HepG2 (cell line): ENCODE measurements at regions not wholly inside any gene's neighbourhood (a gene's known extent, or its start where the extent isn't known, plus 50 kb on each side); places are given as distances from the start of the nearest gene placed in this dataset.
A peak's percentile ranks its signal among the peaks of the same experiment; 100 is the strongest.

Experiments
- ATAC-seq: fragments of 200-7000 bp; cut with Tn5 transposase; 3 replicates; pipeline ENCODE4 v1.9.1; 2020; ENCODE audit warnings: mild to moderate bottlenecking, moderate library complexity
- BruUV-seq: library from RNA; stranded (reverse); fragments of 400-500 nt; replicated peaks from 2 replicates; lab custom pipeline; 2021; lab: Mats Ljungman, UMichigan
- CTCF ChIA-PET: fragments of 300-600 bp; formaldehyde crosslinking; extraction: SDS; loops from one replicate; lab custom pipeline; 2021; ENCODE audit warnings: low total read pairs, inconsistent platforms, low intra/inter-chr PET ratio; lab: Yijun Ruan, JAX
- POLR2A ChIA-PET: fragments of 350-600 bp; sonication (Branson Sonifier 250); formaldehyde crosslinking; loops from one replicate; lab custom pipeline; 2020; ENCODE audit warnings: antibody characterized with exemption, inconsistent platforms; lab: Yijun Ruan, JAX
- DNase-seq: peaks from one replicate; pipeline ENCODE4 v3.0.0-alpha.2; 2015; ENCODE audit warnings: low spot score
- FAIRE-seq: peaks from 3 replicates; lab custom pipeline; 2011; peaks lifted over from hg19 to GRCh38; lab: Jason Lieb, UNC
- H2AFZ ChIP-seq: one replicate; pipeline ENCODE4 v1.6.1; 2011; ENCODE audit warnings: low read length, inconsistent platforms
- H3K27ac ChIP-seq: fragments of 300-600 bp; 3 replicates; pipeline ENCODE4 v1.8.0; 2011; ENCODE audit warnings: mixed run types, mild to moderate bottlenecking, mixed read lengths, low read length, inconsistent platforms; ENCODE audit not compliant: insufficient read depth; ENCODE audit errors: extremely low read length
- H3K27me3 ChIP-seq, 2 experiments: fragments of 200-600 bp in 1 of 2; 2 replicates in 1 of 2; 3 replicates in 1 of 2; pipeline versions ENCODE4 v1.6.0 to v1.8.0; 2011; ENCODE audit warnings: low read length in 2 of 2, mild to moderate bottlenecking in 2 of 2, moderate library complexity in 2 of 2, inconsistent platforms in 1 of 2; ENCODE audit not compliant: insufficient read depth in 2 of 2, control insufficient read depth in 1 of 2
- H3K36me3 ChIP-seq, 2 experiments: fragments of 200-600 bp in 1 of 2; replicated peaks in 1 of 2; 2 replicates in 1 of 2; 3 replicates in 1 of 2; pipeline versions ENCODE4 v1.5.1 to v1.8.0; 2011; ENCODE audit warnings: low read length in 2 of 2, inconsistent platforms in 1 of 2; ENCODE audit not compliant: insufficient read depth in 2 of 2, control insufficient read depth in 1 of 2
- H3K4me1 ChIP-seq: 2 replicates; pipeline ENCODE4 v1.5.1; 2012; ENCODE audit warnings: low read length, inconsistent platforms; ENCODE audit not compliant: insufficient read depth
- H3K4me2 ChIP-seq: 2 replicates; pipeline ENCODE4 v1.6.0; 2011; ENCODE audit warnings: low read depth, low read length, inconsistent platforms
- H3K4me3 ChIP-seq, 3 experiments: fragments of 200-600 bp in 1 of 3; sonication (generic), shearing (Covaris generic) in 1 of 3; replicated peaks in 1 of 3; 2 replicates each; pipeline ENCODE4 v1.5.1; 2011 to 2016; ENCODE audit warnings: low read length in 3 of 3, inconsistent platforms in 2 of 3, low read depth in 2 of 3, mild to moderate bottlenecking in 2 of 3, control low read depth in 1 of 3, mixed read lengths in 1 of 3; ENCODE audit not compliant: insufficient read depth in 1 of 3
- H3K79me2 ChIP-seq: one replicate; pipeline ENCODE4 v1.6.1; 2011; ENCODE audit warnings: low read length, inconsistent platforms; ENCODE audit not compliant: insufficient read depth
- H3K9ac ChIP-seq: 2 replicates; pipeline ENCODE4 v1.6.0; 2011; ENCODE audit warnings: mild to moderate bottlenecking, low read depth, low read length, inconsistent platforms; ENCODE audit not compliant: insufficient read depth
- H3K9me3 ChIP-seq: 2 replicates; pipeline ENCODE4 v1.5.1; 2012; ENCODE audit warnings: mild to moderate bottlenecking, low read length
- H4K20me1 ChIP-seq: 2 replicates; pipeline ENCODE4 v1.6.0; 2011; ENCODE audit warnings: inconsistent platforms, mild to moderate bottlenecking, low read length, moderate library complexity; ENCODE audit not compliant: insufficient read depth
- FOXO4 ChIP-seq: sonication (generic); formaldehyde crosslinking; conservative IDR thresholded peaks from 2 replicates; pipeline ENCODE4 v1.8.1; 2023; ENCODE audit warnings: missing genetic modification reagents
- HNF4A ChIP-seq: sonication (generic); formaldehyde crosslinking; IDR thresholded peaks from 2 replicates; pipeline ENCODE4 v1.4.0; 2020; ENCODE audit warnings: missing genetic modification reagents
- MAFF ChIP-seq: IDR thresholded peaks from 2 replicates; pipeline ENCODE4 v1.6.1; 2011; ENCODE audit warnings: low read depth, low read length, improper control_type of control experiment
- NR2C2 ChIP-seq: sonication (generic); formaldehyde crosslinking; IDR thresholded peaks from 2 replicates; pipeline ENCODE4 v1.4.0; 2020; ENCODE audit warnings: missing genetic modification reagents, mild to moderate bottlenecking, moderate library complexity, borderline replicate concordance
- STAG1 ChIP-seq: sonication (generic); formaldehyde crosslinking; IDR thresholded peaks from 2 replicates; pipeline ENCODE4 v1.4.0; 2020; ENCODE audit warnings: missing genetic modification reagents
- U2AF1 ChIP-seq: fragments of 200-400 bp; formaldehyde crosslinking; optimal IDR thresholded peaks from 2 replicates; pipeline ENCODE3; 2017; ENCODE audit warnings: mild to moderate bottlenecking, low read depth, low read length
- ZNF337 ChIP-seq: sonication (generic); formaldehyde crosslinking; IDR thresholded peaks from 2 replicates; pipeline ENCODE4 v1.5.1; 2020; ENCODE audit warnings: missing genetic modification reagents, low read depth, mild to moderate bottlenecking, borderline replicate concordance
- ZNF746 ChIP-seq: sonication (generic); formaldehyde crosslinking; IDR thresholded peaks from 2 replicates; pipeline ENCODE4 v1.8.0; 2022; ENCODE audit warnings: mild to moderate bottlenecking, missing genetic modification reagents
- ZNF761 ChIP-seq: sonication (generic); formaldehyde crosslinking; conservative IDR thresholded peaks from 2 replicates; pipeline ENCODE4 v1.4.0; 2020; ENCODE audit warnings: mild to moderate bottlenecking, missing genetic modification reagents
- WGBS: methylation state at CpG from one replicate; pipeline ENCODE4 v1.1.6; 2017; ENCODE audit warnings: low lambda C conversion rate; 5-methylcytosine and 5-hydroxymethylcytosine counted together
- in situ Hi-C: cut with HindIII; loops from 2 replicates; pipeline ENCODE4 v1.10.0; 2017; ENCODE audit warnings: low pct_unique_long_range_greater_than_20kb; ENCODE audit not compliant: extremely low pct_ligation_motif_present
- intact Hi-C: fragments of 100-400 bp; cut with micrococcal nuclease; formaldehyde crosslinking; loops from one replicate; pipeline ENCODE4 v1.10.0; 2022; ENCODE audit not compliant: unreplicated experiment
- TF ChIP-seq, protein P1 (sequence below): sonication (generic); formaldehyde crosslinking; IDR thresholded peaks from 2 replicates; pipeline ENCODE4 v1.4.0; 2020; ENCODE audit warnings: missing genetic modification reagents

DNA sequence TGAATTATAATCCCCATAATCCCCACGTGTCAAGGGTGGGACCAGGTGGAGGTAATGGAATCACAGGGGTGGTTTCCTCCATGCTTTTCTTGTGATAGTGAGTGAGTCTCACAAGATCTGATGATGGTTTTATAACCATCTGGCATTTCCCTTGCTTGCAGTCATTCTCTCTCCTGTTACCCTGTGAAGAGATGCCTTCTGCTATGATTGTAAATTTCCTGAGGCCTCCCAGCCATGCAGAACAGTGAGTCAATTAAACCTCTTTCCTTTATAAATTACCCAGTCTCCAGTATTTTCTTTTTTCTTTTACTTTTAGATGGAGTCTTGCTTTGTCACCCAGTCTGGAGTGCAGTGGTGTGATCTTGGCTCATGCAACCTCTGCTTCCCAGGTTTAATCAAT, 182.7 kb upstream of the SEMA6A start:
- Histone ChIP-seq H3K79me2 (no peaks in the 10 kb centered on the region), H2AFZ (no peak overlapping the region), H3K9me3 (peaks cover 9% of the 10 kb centered on the region; the same call in 1 of the 2 replicates), H3K4me1 (peaks cover 24% of the 10 kb centered on the region), H3K27ac (no peak overlapping the region), H3K4me2 (no peak overlapping the region), H3K9ac (no peak overlapping the region), H3K4me3 (no peak overlapping the region), H3K36me3 (no peaks in the 10 kb centered on the region), H4K20me1 (no peaks in the 10 kb centered on the region), H3K27me3 (no peaks in the 10 kb centered on the region; a peak in 1 of 5 replicates)
- in situ Hi-C loops: no loop called here
- ATAC-seq: no peak
- ChIA-PET CTCF (no interaction called here), POLR2A (no interaction called here)
- TF ChIP-seq ZNF337 (CRISPR knock-in tag): no peak
- no peak for TF ChIP-seq MAFF
- intact Hi-C loops: no loop called here
- no peak for DNase-seq
- 0% methylated on average over 1 of the region's 1 CpG for WGBS
- BruUV-seq: no TSS peak
- no peak for FAIRE-seq

DNA sequence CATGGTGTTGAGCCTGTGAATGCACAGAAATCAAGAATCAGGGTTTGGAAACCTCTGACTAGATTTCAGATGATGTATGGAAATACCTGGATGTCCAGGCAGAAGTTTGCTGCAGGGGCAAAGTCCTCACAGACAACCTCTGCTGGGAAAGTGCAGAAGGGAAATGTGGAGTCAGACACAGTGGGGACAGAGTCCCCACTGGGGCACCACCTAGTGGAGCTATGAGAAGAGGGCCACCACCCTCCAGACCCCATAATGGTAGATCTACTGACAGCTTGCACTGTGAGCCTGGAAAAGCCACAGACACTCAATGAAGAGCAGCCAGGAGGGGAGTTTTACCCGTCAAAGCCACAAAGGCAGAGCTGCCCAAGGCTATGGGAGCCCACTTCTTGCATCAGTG, 181.9 kb upstream of the SEMA6A start:
- no peak overlapping the region for H3K9ac ChIP-seq
- DNase-seq (no peak), ATAC-seq (peak; percentile 72), FAIRE-seq (no peak)
- H3K27ac ChIP-seq: no peak overlapping the region
- no peaks in the 10 kb centered on the region for H3K79me2 ChIP-seq
- in situ Hi-C loops: no loop called here
- intact Hi-C loops: no loop called here
- ChIA-PET CTCF (no interaction called here), POLR2A (no interaction called here)
- no peak overlapping the region for H3K4me3 ChIP-seq
- peaks cover 16% of the 10 kb centered on the region for H3K4me1 ChIP-seq
- 0% methylated on average over 1 of the region's 1 CpG for WGBS
- H3K4me2 ChIP-seq: no peak overlapping the region
- peaks cover 9% of the 10 kb centered on the region; the same call in 1 of the 2 replicates for H3K9me3 ChIP-seq
- H4K20me1 ChIP-seq: no peaks in the 10 kb centered on the region
- no peak overlapping the region for H2AFZ ChIP-seq
- H3K27me3 ChIP-seq: no peaks in the 10 kb centered on the region; a peak in 1 of 5 replicates
- BruUV-seq: no TSS peak
- no peaks in the 10 kb centered on the region for H3K36me3 ChIP-seq
- TF ChIP-seq ZNF746 (no peak), NR2C2 (CRISPR knock-in tag) (no peak), U2AF1 (no peak), ZNF761 (CRISPR knock-in tag) (no peak), HNF4A (peak; percentile 48; the same call in 1 of the 2 replicates), STAG1 (CRISPR knock-in tag) (peak; percentile 32), FOXO4 (no peak)
- TF ChIP-seq, protein P1, sequence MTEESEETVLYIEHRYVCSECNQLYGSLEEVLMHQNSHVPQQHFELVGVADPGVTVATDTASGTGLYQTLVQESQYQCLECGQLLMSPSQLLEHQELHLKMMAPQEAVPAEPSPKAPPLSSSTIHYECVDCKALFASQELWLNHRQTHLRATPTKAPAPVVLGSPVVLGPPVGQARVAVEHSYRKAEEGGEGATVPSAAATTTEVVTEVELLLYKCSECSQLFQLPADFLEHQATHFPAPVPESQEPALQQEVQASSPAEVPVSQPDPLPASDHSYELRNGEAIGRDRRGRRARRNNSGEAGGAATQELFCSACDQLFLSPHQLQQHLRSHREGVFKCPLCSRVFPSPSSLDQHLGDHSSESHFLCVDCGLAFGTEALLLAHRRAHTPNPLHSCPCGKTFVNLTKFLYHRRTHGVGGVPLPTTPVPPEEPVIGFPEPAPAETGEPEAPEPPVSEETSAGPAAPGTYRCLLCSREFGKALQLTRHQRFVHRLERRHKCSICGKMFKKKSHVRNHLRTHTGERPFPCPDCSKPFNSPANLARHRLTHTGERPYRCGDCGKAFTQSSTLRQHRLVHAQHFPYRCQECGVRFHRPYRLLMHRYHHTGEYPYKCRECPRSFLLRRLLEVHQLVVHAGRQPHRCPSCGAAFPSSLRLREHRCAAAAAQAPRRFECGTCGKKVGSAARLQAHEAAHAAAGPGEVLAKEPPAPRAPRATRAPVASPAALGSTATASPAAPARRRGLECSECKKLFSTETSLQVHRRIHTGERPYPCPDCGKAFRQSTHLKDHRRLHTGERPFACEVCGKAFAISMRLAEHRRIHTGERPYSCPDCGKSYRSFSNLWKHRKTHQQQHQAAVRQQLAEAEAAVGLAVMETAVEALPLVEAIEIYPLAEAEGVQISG (CRISPR knock-in tag): 0 out of 2 replicates have a peak, but pooled peaks have one; percentile 12
